Neuronal stem cell (in vitro differentiated cells): ENCODE measurements at regions not wholly inside any gene's neighbourhood (a gene's known extent, or its start where the extent isn't known, plus 50 kb on each side); places are given as distances from the start of the nearest gene placed in this dataset.
A peak's percentile ranks its signal among the peaks of the same experiment; 100 is the strongest.

Experiments used
- DNase-seq: peaks from one replicate; pipeline ENCODE4 v3.0.0-alpha.2; 2013; ENCODE audit warnings: low spot score
- H2AFZ ChIP-seq: one replicate; pipeline ENCODE4 v1.6.1; 2013; ENCODE audit warnings: mild to moderate bottlenecking, low read length, inconsistent platforms
- H2AK5ac ChIP-seq: 2 replicates; pipeline ENCODE4 v1.6.1; 2013; ENCODE audit warnings: low read depth, mild to moderate bottlenecking, inconsistent platforms, low read length, moderate library complexity, mixed read lengths
- H2BK120ac ChIP-seq: 2 replicates; pipeline ENCODE4 v1.6.1; 2013; ENCODE audit warnings: low read depth, mild to moderate bottlenecking, inconsistent platforms, low read length, moderate library complexity, mixed read lengths
- H2BK12ac ChIP-seq: one replicate; pipeline ENCODE4 v1.6.1; 2013; ENCODE audit warnings: low read length, inconsistent platforms
- H2BK15ac ChIP-seq: 2 replicates; pipeline ENCODE4 v1.6.1; 2013; ENCODE audit warnings: mild to moderate bottlenecking, low read length, inconsistent platforms, mixed read lengths
- H2BK5ac ChIP-seq: one replicate; pipeline ENCODE4 v1.6.1; 2013; ENCODE audit warnings: inconsistent platforms, mild to moderate bottlenecking, low read length, moderate library complexity
- H3K14ac ChIP-seq: one replicate; pipeline ENCODE4 v1.6.1; 2013; ENCODE audit warnings: low read length, inconsistent platforms
- H3K18ac ChIP-seq: 2 replicates; pipeline ENCODE4 v1.6.1; 2013; ENCODE audit warnings: low read length, inconsistent platforms
- H3K23ac ChIP-seq: 2 replicates; pipeline ENCODE4 v1.6.1; 2013; ENCODE audit warnings: low read depth, mild to moderate bottlenecking, mixed read lengths, low read length, inconsistent platforms; ENCODE audit not compliant: poor library complexity
- H3K27ac ChIP-seq: replicated peaks from 3 replicates; pipeline ENCODE4 v1.5.1; 2013; ENCODE audit warnings: low read length, inconsistent platforms
- H3K27me3 ChIP-seq, 3 experiments: 2 replicates each; pipeline ENCODE4 v1.6.1; 2013; ENCODE audit warnings: low read length in 3 of 3, mild to moderate bottlenecking in 2 of 3, inconsistent platforms in 1 of 3, low read depth in 1 of 3, mixed read lengths in 1 of 3, moderate library complexity in 1 of 3; ENCODE audit not compliant: control insufficient read depth in 3 of 3, insufficient read depth in 3 of 3
- H3K36me3 ChIP-seq, 2 donors: replicated peaks in 1 of 2; 2 replicates each; pipeline ENCODE4 v1.6.1; 2013; ENCODE audit warnings: low read length in 2 of 2; ENCODE audit not compliant: control insufficient read depth in 2 of 2, insufficient read depth in 2 of 2
- H3K4ac ChIP-seq: 2 replicates; pipeline ENCODE4 v1.6.1; 2013; ENCODE audit warnings: inconsistent platforms, mild to moderate bottlenecking, low read length, moderate library complexity
- H3K4me1 ChIP-seq, 2 donors: 1 replicate in 1 of 2; 2 replicates in 1 of 2; pipeline ENCODE4 v1.6.1; 2013; ENCODE audit warnings: low read length in 2 of 2, low read depth in 1 of 2; ENCODE audit not compliant: control insufficient read depth in 2 of 2, insufficient read depth in 1 of 2
- H3K4me2 ChIP-seq: one replicate; pipeline ENCODE4 v1.6.1; 2013; ENCODE audit warnings: mild to moderate bottlenecking, low read length, inconsistent platforms; ENCODE audit not compliant: insufficient read depth, poor library complexity, severe bottlenecking
- H3K4me3 ChIP-seq, 2 donors: 2 replicates each; pipeline ENCODE4 v1.5.1; 2013; ENCODE audit warnings: low read length in 2 of 2, mild to moderate bottlenecking in 2 of 2, inconsistent platforms in 1 of 2, moderate library complexity in 1 of 2
- H3K79me1 ChIP-seq: one replicate; pipeline ENCODE4 v1.6.1; 2013; ENCODE audit warnings: low read depth, mild to moderate bottlenecking, inconsistent platforms, low read length, moderate library complexity
- H3K9ac ChIP-seq: one replicate; pipeline ENCODE4 v1.6.1; 2013; ENCODE audit warnings: mild to moderate bottlenecking, low read depth, low read length, inconsistent platforms; ENCODE audit not compliant: poor library complexity
- H3K9me3 ChIP-seq, 2 donors: replicated peaks in 1 of 2; 2 replicates each; pipeline versions ENCODE3 to v1.6.1; 2013; ENCODE audit warnings: low read length in 2 of 2, mild to moderate bottlenecking in 2 of 2, inconsistent platforms in 1 of 2, low read depth in 1 of 2, mixed read lengths in 1 of 2, moderate library complexity in 1 of 2; ENCODE audit not compliant: control insufficient read depth in 2 of 2, insufficient read depth in 1 of 2
- H4K8ac ChIP-seq: one replicate; pipeline ENCODE4 v1.6.1; 2013; ENCODE audit warnings: low read depth, mild to moderate bottlenecking, inconsistent platforms, low read length, moderate library complexity
- H4K91ac ChIP-seq: one replicate; pipeline ENCODE4 v1.6.1; 2013; ENCODE audit warnings: low read length, low read depth, mild to moderate bottlenecking, inconsistent platforms; ENCODE audit not compliant: poor library complexity
- WGBS, 2 donors: extraction: QIAGEN DNeasy Blood & Tissue Kit; methylation state at CpG; one replicate each; pipeline ENCODE4 v1.1.7; 2013; ENCODE audit warnings: missing lambda C conversion rate in 2 of 2, mixed read lengths in 1 of 2; ENCODE audit not compliant: insufficient read length in 2 of 2, insufficient replicate concordance in 1 of 2; ENCODE audit errors: extremely low coverage in 2 of 2; 5-methylcytosine and 5-hydroxymethylcytosine counted together

- no peak for DNase-seq
- Histone ChIP-seq H3K9me3 (peaks cover 0 to 4% of the 10 kb centered on the region in 2 donors), H2BK12ac (no peak overlapping the region), H3K23ac (peak overlapping the region; percentile 26), H3K27ac (peak overlapping the region; percentile 3), H3K36me3 (peaks cover 0 to 3% of the 10 kb centered on the region in 2 donors), H4K8ac (peak overlapping the region; percentile 20), H2AK5ac (no peak overlapping the region), H3K4me1 (peaks cover 3 to 6% of the 10 kb centered on the region in 2 donors), H3K4me2 (no peak overlapping the region), H2BK15ac (no peak overlapping the region), H3K4me3 (peak overlapping the region in 1 of 2 donors; percentile 70), H2BK5ac (no peak overlapping the region), H4K91ac (peak overlapping the region; percentile 7), H3K27me3 (peaks cover 0 to 50% (median 0%) of the 10 kb centered on the region in 3 experiments), H3K79me1 (peaks cover 4% of the 10 kb centered on the region), H2BK120ac (no peak overlapping the region), H3K18ac (peak overlapping the region; percentile 36), H3K14ac (peak overlapping the region; percentile 32), H3K9ac (peak overlapping the region; percentile 65), H2AFZ (no peak overlapping the region), H3K4ac (peak overlapping the region; percentile 4)
- no CpG with 5 or more reads among the region's 13 CpGs for WGBS, 2 donors
Measured at GRCh38 chr1:9453375-9453774, 85.9 kb upstream of the SLC25A33 start.

GRCh38 chr1:9453779-9454418 lies 85.4 kb upstream of the SLC25A33 start:
- no CpG with 5 or more reads among the region's 13 CpGs for WGBS, 2 donors
- peaks cover 0 to 3% of the 10 kb centered on the region in 2 donors for H3K36me3 ChIP-seq
- H3K4me3 ChIP-seq, result no peak overlapping the region
- H3K27me3 ChIP-seq, result peaks cover 0 to 50% (median 0%) of the 10 kb centered on the region in 3 experiments
- no peak overlapping the region for H2BK12ac ChIP-seq
- no peak overlapping the region for H2AFZ ChIP-seq
- no peak overlapping the region for H4K91ac ChIP-seq
- H2BK15ac ChIP-seq, result no peak overlapping the region
- H3K9ac ChIP-seq, result peak overlapping the region; percentile 65
- no peak overlapping the region for H3K27ac ChIP-seq
- no peak overlapping the region for H4K8ac ChIP-seq
- H3K18ac ChIP-seq, result no peak overlapping the region
- no peak overlapping the region for H3K4ac ChIP-seq
- peak overlapping the region; percentile 32 for H3K14ac ChIP-seq
- H3K4me1 ChIP-seq, result peaks cover 0 to 4% of the 10 kb centered on the region in 2 donors
- no peak overlapping the region for H2BK5ac ChIP-seq
- H3K79me1 ChIP-seq, result peaks cover 4% of the 10 kb centered on the region
- peaks cover 0 to 4% of the 10 kb centered on the region in 2 donors for H3K9me3 ChIP-seq
- no peak overlapping the region for H3K23ac ChIP-seq
- H2AK5ac ChIP-seq, result no peak overlapping the region
- H2BK120ac ChIP-seq, result no peak overlapping the region
- no peak overlapping the region for H3K4me2 ChIP-seq
- DNase-seq, result no peak

GRCh38 chr1:9454494-9455066 lies 84.7 kb upstream of the SLC25A33 start:
- H3K36me3 ChIP-seq, result peaks cover 0 to 3% of the 10 kb centered on the region in 2 donors
- H3K4me2 ChIP-seq, result no peak overlapping the region
- H2AK5ac ChIP-seq, result no peak overlapping the region
- no CpG with 5 or more reads among the region's 13 CpGs for WGBS, 2 donors
- H2BK120ac ChIP-seq, result no peak overlapping the region
- H3K4me3 ChIP-seq, result no peak overlapping the region
- H4K91ac ChIP-seq, result no peak overlapping the region
- no peak overlapping the region for H2BK15ac ChIP-seq
- no peak overlapping the region for H3K9ac ChIP-seq
- peaks cover 0 to 4% of the 10 kb centered on the region in 2 donors for H3K9me3 ChIP-seq
- H3K18ac ChIP-seq, result peak overlapping the region; percentile 56
- H2BK12ac ChIP-seq, result no peak overlapping the region
- no peak overlapping the region for H3K27ac ChIP-seq
- H3K14ac ChIP-seq, result no peak overlapping the region
- H3K79me1 ChIP-seq, result peaks cover 4% of the 10 kb centered on the region
- no peak overlapping the region for H3K4ac ChIP-seq
- peaks cover 0 to 4% of the 10 kb centered on the region in 2 donors for H3K4me1 ChIP-seq
- no peak overlapping the region for H2BK5ac ChIP-seq
- H4K8ac ChIP-seq, result no peak overlapping the region
- DNase-seq, result no peak
- H2AFZ ChIP-seq, result no peak overlapping the region
- H3K23ac ChIP-seq, result no peak overlapping the region
- H3K27me3 ChIP-seq, result peaks cover 0 to 47% (median 0%) of the 10 kb centered on the region in 3 experiments

GRCh38 chr1:9455487-9456234 lies 83.6 kb upstream of the SLC25A33 start:
- Histone ChIP-seq H3K4me2 (no peak overlapping the region), H2BK5ac (no peak overlapping the region), H4K91ac (no peak overlapping the region), H3K36me3 (peaks cover 0 to 3% of the 10 kb centered on the region in 2 donors), H3K23ac (no peak overlapping the region), H2AK5ac (no peak overlapping the region), H4K8ac (no peak overlapping the region), H3K4me1 (peaks cover 0 to 4% of the 10 kb centered on the region in 2 donors), H2BK120ac (no peak overlapping the region), H3K27me3 (peaks cover 0 to 39% (median 0%) of the 10 kb centered on the region in 3 experiments), H2BK12ac (no peak overlapping the region), H3K9ac (no peak overlapping the region), H3K27ac (no peak overlapping the region), H3K4ac (no peak overlapping the region), H3K14ac (no peak overlapping the region), H3K4me3 (no peak overlapping the region), H2AFZ (no peak overlapping the region), H3K18ac (no peak overlapping the region), H3K79me1 (peaks cover 4% of the 10 kb centered on the region), H2BK15ac (no peak overlapping the region), H3K9me3 (peaks cover 0 to 4% of the 10 kb centered on the region in 2 donors)
- DNase-seq, result peak; percentile 67
- no CpG with 5 or more reads among the region's 22 CpGs for WGBS, 2 donors
